T-helper 17 cell (primary cell): ENCODE measurements at regions not wholly inside any gene's neighbourhood (a gene's known extent, or its start where the extent isn't known, plus 50 kb on each side); places are given as distances from the start of the nearest gene placed in this dataset.
"Not testable (repeated sequence)": the region's sequence is repeated elsewhere in the genome, so short reads cannot be mapped to it uniquely, and the experiment has no call there.

Experiments used
- ATAC-seq: fragments of 150-1000 bp; cut with Tn5 transposase; 2 replicates; pipeline ENCODE4 v1.10.0; 2021; ENCODE audit warnings: mild to moderate bottlenecking, moderate library complexity
- DNase-seq, 3 donors: peaks; one replicate each; pipeline versions ENCODE4 v3.0.0 to v3.0.0-alpha.2; 2020 to 2021
- H3K9me3 ChIP-seq: one replicate; pipeline ENCODE4 v1.7.0; 2013; ENCODE audit warnings: low read length, mild to moderate bottlenecking; ENCODE audit not compliant: control insufficient read depth, poor library complexity, severe bottlenecking
- H3K27ac Mint-ChIP-seq: one replicate; pipeline ENCODE4 v1.8.0; 2022; ENCODE audit warnings: mild to moderate bottlenecking, moderate library complexity, mixed read lengths
- H3K27me3 Mint-ChIP-seq: one replicate; pipeline ENCODE4 v1.8.0; 2022; ENCODE audit warnings: mixed read lengths
- H3K36me3 Mint-ChIP-seq: one replicate; pipeline ENCODE4 v1.8.0; 2022; ENCODE audit warnings: low read depth, mixed read lengths
- H3K4me1 Mint-ChIP-seq: one replicate; pipeline ENCODE4 v1.8.0; 2022; ENCODE audit warnings: mild to moderate bottlenecking, mixed read lengths
- H3K4me3 Mint-ChIP-seq: one replicate; pipeline ENCODE4 v1.8.0; 2022; ENCODE audit warnings: mild to moderate bottlenecking, moderate library complexity, mixed read lengths

DNA sequence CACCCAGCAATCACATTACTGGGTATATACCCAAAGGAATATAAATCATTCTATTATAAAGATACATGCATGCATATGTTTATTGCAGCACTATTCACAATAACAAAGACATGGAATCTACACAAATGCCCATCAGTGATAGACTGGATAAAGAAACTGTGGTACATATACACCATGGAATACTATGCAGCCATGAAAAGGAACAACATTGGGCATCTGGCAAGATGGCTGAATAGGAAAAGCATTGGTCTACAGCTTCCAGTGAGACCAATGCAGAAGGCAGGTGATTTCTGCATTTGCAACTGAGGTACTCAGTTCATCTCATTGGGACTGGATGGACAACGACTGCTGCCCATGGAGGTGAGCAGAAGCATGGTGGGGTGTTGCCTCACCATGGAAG is 128.6 kb downstream of the FCRL5 start:
- not testable (repeated sequence) for DNase-seq, ATAC-seq, H3K27me3 Mint-ChIP-seq, H3K9me3 ChIP-seq, H3K4me1 Mint-ChIP-seq, H3K27ac Mint-ChIP-seq, H3K36me3 Mint-ChIP-seq, H3K4me3 Mint-ChIP-seq

GRCh38 chr1:157419845-157420542 is 132.3 kb downstream of the FCRL5 start:
- Mint-ChIP-seq H3K4me3 (no peak overlapping the region), H3K4me1 (no peaks in the 10 kb centered on the region), H3K27ac (no peak overlapping the region), H3K36me3 (no peaks in the 10 kb centered on the region), H3K27me3 (peaks cover 33% of the 10 kb centered on the region)
- ATAC-seq (no peak), DNase-seq (no peak)
- no peaks in the 10 kb centered on the region for H3K9me3 ChIP-seq

GRCh38 chr1:157418659-157419058 is 133.7 kb downstream of the FCRL5 start:
- DNase-seq (no peak), ATAC-seq (no peak)
- H3K4me3 Mint-ChIP-seq, result no peak overlapping the region

DNA sequence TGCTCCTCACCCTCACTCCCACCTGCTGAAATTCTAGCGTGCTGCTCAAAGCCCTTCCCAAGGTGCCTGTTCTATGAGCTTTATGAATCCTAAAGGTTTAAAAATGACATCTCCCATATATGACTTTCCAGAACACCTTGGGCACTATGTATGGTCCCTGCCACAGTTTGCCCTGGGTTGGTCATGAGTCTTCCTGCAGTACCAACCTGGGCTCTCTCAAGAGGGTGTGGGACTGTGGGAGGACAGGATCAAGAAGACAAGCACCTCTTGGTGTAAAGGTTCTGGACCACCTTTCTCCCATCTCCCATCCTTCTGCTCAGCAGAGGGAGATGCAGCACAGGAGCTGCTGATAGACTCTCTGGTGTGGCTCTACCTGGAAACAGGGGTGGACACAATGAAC is 134.1 kb downstream of the FCRL5 start:
- Mint-ChIP-seq H3K4me3 (no peak overlapping the region), H3K4me1 (no peaks in the 10 kb centered on the region), H3K36me3 (no peaks in the 10 kb centered on the region), H3K27me3 (peaks cover 33% of the 10 kb centered on the region), H3K27ac (no peak overlapping the region)
- ATAC-seq (no peak), DNase-seq (no peak)
- H3K9me3 ChIP-seq, result no peaks in the 10 kb centered on the region

More at GRCh38 chr1:157418659-157419058, 133.7 kb downstream of the FCRL5 start:
- H3K27ac Mint-ChIP-seq, result no peak overlapping the region
- H3K27me3 Mint-ChIP-seq, result peaks cover 33% of the 10 kb centered on the region
- H3K4me1 Mint-ChIP-seq, result no peaks in the 10 kb centered on the region
- no peaks in the 10 kb centered on the region for H3K9me3 ChIP-seq
- H3K36me3 Mint-ChIP-seq, result no peaks in the 10 kb centered on the region

DNA sequence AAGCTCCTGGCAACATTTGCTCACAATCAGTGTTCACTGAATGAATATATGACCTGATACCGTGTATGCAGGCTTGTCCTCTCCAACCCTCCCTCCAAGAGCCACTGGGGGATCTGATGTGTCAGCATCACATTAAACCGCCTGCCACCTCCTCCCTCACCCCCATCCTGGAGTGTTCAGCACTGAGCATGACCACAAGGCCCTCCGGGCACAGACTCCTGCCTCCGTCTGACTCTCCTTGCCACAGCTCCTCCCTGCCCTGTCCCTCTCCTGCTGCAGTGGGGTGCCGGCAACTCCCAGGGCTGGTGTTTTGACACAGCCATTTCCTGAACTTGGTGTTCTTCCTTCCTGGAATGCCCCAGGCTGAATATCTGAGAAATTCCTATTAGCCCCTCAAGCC is 136.7 kb downstream of the FCRL5 start:
- no peak overlapping the region for H3K27ac Mint-ChIP-seq
- DNase-seq (no peak), ATAC-seq (no peak)
- no peaks in the 10 kb centered on the region for H3K36me3 Mint-ChIP-seq
- peaks cover 2% of the 10 kb centered on the region for H3K4me1 Mint-ChIP-seq
- H3K27me3 Mint-ChIP-seq, result peaks cover 41% of the 10 kb centered on the region
- H3K4me3 Mint-ChIP-seq, result no peak overlapping the region
- H3K9me3 ChIP-seq, result no peaks in the 10 kb centered on the region

GRCh38 chr1:157412308-157412707 is 140.0 kb downstream of the FCRL5 start:
- DNase-seq (no peak), ATAC-seq (no peak)
- H3K27ac Mint-ChIP-seq, result no peak overlapping the region
- no peaks in the 10 kb centered on the region for H3K9me3 ChIP-seq
- H3K4me1 Mint-ChIP-seq, result peaks cover 2% of the 10 kb centered on the region
- no peak overlapping the region for H3K4me3 Mint-ChIP-seq
- H3K36me3 Mint-ChIP-seq, result no peaks in the 10 kb centered on the region
- peaks cover 38% of the 10 kb centered on the region for H3K27me3 Mint-ChIP-seq

DNA sequence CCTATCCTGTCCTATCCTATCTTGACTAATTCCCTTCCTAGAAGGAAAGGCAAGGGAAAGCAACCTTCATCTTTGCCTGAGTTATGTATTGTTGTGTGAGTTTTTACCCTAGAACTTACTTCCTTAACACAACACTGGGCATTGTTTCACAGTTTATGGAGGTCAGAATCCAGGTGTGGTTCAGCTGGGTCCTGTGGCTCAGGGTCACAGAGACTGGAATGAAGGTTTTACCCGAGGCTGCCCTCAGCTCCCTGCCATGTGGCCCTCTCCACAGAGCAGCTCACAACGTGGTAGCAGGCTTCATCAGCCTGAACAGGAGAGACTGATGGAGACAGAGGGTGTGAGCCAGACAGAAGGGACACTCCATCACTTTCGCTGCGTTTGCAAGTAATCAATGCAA is 140.5 kb downstream of the FCRL5 start:
- no peak overlapping the region for H3K4me3 Mint-ChIP-seq
- peaks cover 2% of the 10 kb centered on the region for H3K4me1 Mint-ChIP-seq
- H3K27me3 Mint-ChIP-seq, result peaks cover 33% of the 10 kb centered on the region
- no peaks in the 10 kb centered on the region for H3K36me3 Mint-ChIP-seq
- H3K9me3 ChIP-seq, result no peaks in the 10 kb centered on the region
- no peak overlapping the region for H3K27ac Mint-ChIP-seq
- ATAC-seq (no peak), DNase-seq (no peak)

GRCh38 chr1:157411064-157411463 is 141.3 kb downstream of the FCRL5 start:
- H3K9me3 ChIP-seq, result no peaks in the 10 kb centered on the region
- H3K36me3 Mint-ChIP-seq, result no peaks in the 10 kb centered on the region
- no peak overlapping the region for H3K4me3 Mint-ChIP-seq
- DNase-seq, result no peak
- ATAC-seq, result no peak
- peaks cover 31% of the 10 kb centered on the region for H3K27me3 Mint-ChIP-seq
- peaks cover 2% of the 10 kb centered on the region for H3K4me1 Mint-ChIP-seq
- H3K27ac Mint-ChIP-seq, result no peak overlapping the region

- no peak overlapping the region for H3K27ac Mint-ChIP-seq
- H3K4me3 Mint-ChIP-seq, result no peak overlapping the region
- H3K27me3 Mint-ChIP-seq, result peaks cover 26% of the 10 kb centered on the region
- H3K9me3 ChIP-seq, result no peaks in the 10 kb centered on the region
- H3K36me3 Mint-ChIP-seq, result no peaks in the 10 kb centered on the region
- no peak for ATAC-seq
- no peak for DNase-seq
- H3K4me1 Mint-ChIP-seq, result peaks cover 2% of the 10 kb centered on the region
Observed at GRCh38 chr1:157410457-157410856, 141.9 kb downstream of the FCRL5 start.

DNA sequence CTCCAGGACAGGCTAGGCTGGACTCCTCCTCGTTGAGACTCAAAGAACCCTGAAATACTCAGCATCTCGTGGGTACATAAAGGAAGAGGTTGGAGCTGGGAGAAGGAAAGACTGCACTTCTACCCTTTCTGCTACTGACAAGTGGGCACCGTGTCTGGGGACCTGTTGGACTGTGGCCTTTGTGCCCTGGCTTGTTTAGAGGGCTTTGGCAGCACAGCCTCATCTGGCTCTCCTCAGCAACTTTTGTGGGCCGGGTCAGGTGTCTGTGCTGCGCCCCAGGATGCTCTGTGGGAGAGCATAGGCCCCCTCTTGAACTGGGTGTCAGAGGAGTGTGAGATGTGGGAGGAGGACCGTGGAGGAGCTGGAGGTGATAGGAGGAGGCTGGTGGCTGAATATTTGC is 142.4 kb downstream of the FCRL5 start:
- no peaks in the 10 kb centered on the region for H3K36me3 Mint-ChIP-seq
- H3K4me3 Mint-ChIP-seq, result no peak overlapping the region
- H3K4me1 Mint-ChIP-seq, result peaks cover 2% of the 10 kb centered on the region
- no peaks in the 10 kb centered on the region for H3K9me3 ChIP-seq
- DNase-seq (no peak), ATAC-seq (no peak)
- H3K27ac Mint-ChIP-seq, result no peak overlapping the region
- peaks cover 30% of the 10 kb centered on the region for H3K27me3 Mint-ChIP-seq

- DNase-seq (no peak), ATAC-seq (no peak)
- Mint-ChIP-seq H3K27ac (no peak overlapping the region), H3K4me3 (no peak overlapping the region), H3K36me3 (no peaks in the 10 kb centered on the region), H3K4me1 (peaks cover 2% of the 10 kb centered on the region), H3K27me3 (peaks cover 47% of the 10 kb centered on the region)
- H3K9me3 ChIP-seq, result no peaks in the 10 kb centered on the region
Observed at GRCh38 chr1:157407917-157408525, 144.3 kb downstream of the FCRL5 start.

DNA sequence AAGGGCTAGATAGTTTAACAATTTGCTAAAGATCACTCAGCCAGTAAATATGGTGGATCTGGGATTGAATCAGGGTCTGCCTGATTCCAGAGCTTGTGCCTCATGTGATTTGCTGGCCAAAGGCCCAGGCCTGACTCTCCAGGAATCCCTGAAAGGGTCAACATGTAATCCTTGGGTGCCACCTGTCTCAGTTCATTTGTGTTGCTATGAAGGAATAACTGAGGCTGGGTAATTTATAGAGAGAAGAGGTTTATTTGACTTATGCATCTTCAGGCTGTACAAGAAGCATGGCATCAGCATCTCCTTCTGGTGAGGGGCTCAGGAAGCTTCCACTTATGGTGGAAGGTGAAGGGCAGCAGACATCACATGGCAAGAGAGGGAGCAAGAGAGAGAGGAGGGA is 144.9 kb downstream of the FCRL5 start:
- H3K4me3 Mint-ChIP-seq, result no peak overlapping the region

DNA sequence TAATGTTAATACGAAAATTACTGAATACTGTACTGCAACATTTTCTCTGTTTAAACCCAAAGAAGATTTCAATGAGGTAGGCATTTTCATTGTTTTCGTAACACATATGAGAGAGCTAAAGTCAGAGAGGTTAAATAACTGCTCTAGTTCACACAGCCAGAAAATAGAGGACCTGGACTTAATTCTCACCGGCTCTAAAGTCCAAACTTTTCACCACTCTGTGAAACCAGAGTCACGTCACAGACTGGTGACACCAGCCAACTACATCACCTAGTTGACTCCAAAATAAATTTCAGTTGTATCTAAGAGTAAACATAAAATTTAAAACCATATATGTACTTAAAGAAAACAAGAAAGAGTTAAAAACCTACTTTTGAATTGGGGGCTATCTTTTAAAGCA is 146.7 kb downstream of the FCRL5 start:
- no peak for ATAC-seq
- DNase-seq, result no peak
- H3K27me3 Mint-ChIP-seq, result peaks cover 63% of the 10 kb centered on the region
- no peak overlapping the region for H3K27ac Mint-ChIP-seq
- H3K4me1 Mint-ChIP-seq, result no peaks in the 10 kb centered on the region
- H3K9me3 ChIP-seq, result no peaks in the 10 kb centered on the region
- no peaks in the 10 kb centered on the region for H3K36me3 Mint-ChIP-seq
- H3K4me3 Mint-ChIP-seq, result no peak overlapping the region

More for the DNA sequence above, 144.9 kb downstream of the FCRL5 start:
- peaks cover under 1% of the 10 kb centered on the region for H3K4me1 Mint-ChIP-seq
- H3K27ac Mint-ChIP-seq, result no peak overlapping the region
- peaks cover 48% of the 10 kb centered on the region for H3K27me3 Mint-ChIP-seq
- no peaks in the 10 kb centered on the region for H3K9me3 ChIP-seq
- no peaks in the 10 kb centered on the region for H3K36me3 Mint-ChIP-seq
- DNase-seq (no peak), ATAC-seq (no peak)

GRCh38 chr1:157404614-157405013 is 147.7 kb downstream of the FCRL5 start:
- H3K9me3 ChIP-seq, result no peaks in the 10 kb centered on the region
- ATAC-seq (no peak), DNase-seq (no peak)
- H3K27me3 Mint-ChIP-seq, result peaks cover 65% of the 10 kb centered on the region
- H3K36me3 Mint-ChIP-seq, result no peaks in the 10 kb centered on the region
- H3K27ac Mint-ChIP-seq, result no peak overlapping the region
- H3K4me1 Mint-ChIP-seq, result no peaks in the 10 kb centered on the region
- H3K4me3 Mint-ChIP-seq, result no peak overlapping the region
